GM19239 (cell line): ENCODE measurements at regions not wholly inside any gene's neighbourhood (a gene's known extent, or its start where the extent isn't known, plus 50 kb on each side); places are given as distances from the start of the nearest gene placed in this dataset.
"Not testable (repeated sequence)": the region's sequence is repeated elsewhere in the genome, so short reads cannot be mapped to it uniquely, and the experiment has no call there.

Experiments
- DNase-seq: peaks from one replicate; pipeline ENCODE4 v3.0.0; 2011; ENCODE audit warnings: low spot score; ENCODE audit not compliant: insufficient read length
- FAIRE-seq: peaks from 2 replicates; lab custom pipeline; 2011; peaks lifted over from hg19 to GRCh38; lab: Jason Lieb, UNC

- not testable (repeated sequence) for FAIRE-seq, DNase-seq
These were observed 512.2 kb upstream of the TBL1XR1 start for GRCh38 chr3:177709470-177709869.

GRCh38 chr3:177710506-177710905 is 513.2 kb upstream of the TBL1XR1 start:
- DNase-seq (no peak), FAIRE-seq (no peak)

GRCh38 chr3:177711637-177712036 is 514.4 kb upstream of the TBL1XR1 start:
- no peak for FAIRE-seq
- DNase-seq = no peak

GRCh38 chr3:177713928-177714900 is 516.9 kb upstream of the TBL1XR1 start:
- DNase-seq (no peak), FAIRE-seq (no peak)

- FAIRE-seq (no peak), DNase-seq (no peak)
These were observed 517.7 kb upstream of the TBL1XR1 start for GRCh38 chr3:177714945-177715344.

- DNase-seq = no peak
- no peak for FAIRE-seq
These were observed 518.7 kb upstream of the TBL1XR1 start for GRCh38 chr3:177715980-177716379.

- not testable (repeated sequence) for DNase-seq, FAIRE-seq
These were observed 523.6 kb upstream of the TBL1XR1 start for GRCh38 chr3:177720927-177721326.

- FAIRE-seq (no peak), DNase-seq (no peak)
These were observed 524.8 kb upstream of the TBL1XR1 start for GRCh38 chr3:177721864-177722785.

- no peak for DNase-seq
- no peak for FAIRE-seq
These were observed 526.8 kb upstream of the TBL1XR1 start for GRCh38 chr3:177724020-177724638.

- DNase-seq (no peak), FAIRE-seq (no peak)
These were observed 527.9 kb upstream of the TBL1XR1 start for GRCh38 chr3:177725165-177725564.

GRCh38 chr3:177726807-177727206 is 529.5 kb upstream of the TBL1XR1 start:
- no peak for FAIRE-seq
- no peak for DNase-seq

- FAIRE-seq (no peak), DNase-seq (no peak)
These were observed 532.8 kb upstream of the TBL1XR1 start for GRCh38 chr3:177729956-177730681.

GRCh38 chr3:177730814-177731213 is 533.5 kb upstream of the TBL1XR1 start:
- no peak for FAIRE-seq

GRCh38 chr3:177731644-177732268 is 534.5 kb upstream of the TBL1XR1 start:
- DNase-seq = no peak
- no peak for FAIRE-seq

More at GRCh38 chr3:177730814-177731213, 533.5 kb upstream of the TBL1XR1 start:
- no peak for DNase-seq

- DNase-seq = no peak
- no peak for FAIRE-seq
These were observed 536.0 kb upstream of the TBL1XR1 start for GRCh38 chr3:177733233-177733632.

- FAIRE-seq (no peak), DNase-seq (no peak)
These were observed 536.7 kb upstream of the TBL1XR1 start for GRCh38 chr3:177733936-177734335.

- DNase-seq = no peak
These were observed 538.1 kb upstream of the TBL1XR1 start for GRCh38 chr3:177735431-177735830.

GRCh38 chr3:177739461-177739860 is 542.2 kb upstream of the TBL1XR1 start:
- no peak for FAIRE-seq
- no peak for DNase-seq

More at GRCh38 chr3:177735431-177735830, 538.1 kb upstream of the TBL1XR1 start:
- no peak for FAIRE-seq

GRCh38 chr3:177740254-177740653 is 543.0 kb upstream of the TBL1XR1 start:
- FAIRE-seq (no peak), DNase-seq (no peak)
